Calu3 (cell line): ENCODE measurements at regions not wholly inside any gene's neighbourhood (a gene's known extent, or its start where the extent isn't known, plus 50 kb on each side); places are given as distances from the start of the nearest gene placed in this dataset.

ENCODE experiments used
- BruUV-seq: library from RNA; stranded (reverse); fragments of 400-500 nt; replicated peaks from 2 replicates; lab custom pipeline; 2021; lab: Mats Ljungman, UMichigan
- CTCF ChIA-PET: fragments of 300-600 bp; sonication (Branson Sonifier 250); formaldehyde crosslinking; loops from one replicate; lab custom pipeline; 2022; ENCODE audit warnings: antibody characterized with exemption; lab: Charles Lee
- DNase-seq: peaks from one replicate; pipeline ENCODE4 v3.0.0; 2022
- H3K27ac Mint-ChIP-seq: one replicate; pipeline ENCODE4 v1.8.0; 2022; ENCODE audit warnings: mixed read lengths; ENCODE audit not compliant: unreplicated experiment
- H3K27me3 Mint-ChIP-seq: one replicate; pipeline ENCODE4 v1.8.0; 2022; ENCODE audit warnings: mixed read lengths; ENCODE audit not compliant: unreplicated experiment
- H3K36me3 Mint-ChIP-seq: one replicate; pipeline ENCODE4 v1.8.0; 2022; ENCODE audit warnings: mild to moderate bottlenecking, moderate library complexity, mixed read lengths; ENCODE audit not compliant: insufficient read depth, unreplicated experiment
- H3K4me1 Mint-ChIP-seq: one replicate; pipeline ENCODE4 v1.8.0; 2022; ENCODE audit warnings: mild to moderate bottlenecking, low read depth, mixed read lengths; ENCODE audit not compliant: unreplicated experiment
- H3K4me3 Mint-ChIP-seq: one replicate; pipeline ENCODE4 v1.8.0; 2022; ENCODE audit warnings: mild to moderate bottlenecking, low read depth, moderate library complexity, mixed read lengths; ENCODE audit not compliant: unreplicated experiment
- H3K9me3 Mint-ChIP-seq: one replicate; pipeline ENCODE4 v1.8.0; 2022; ENCODE audit warnings: low read depth, mixed read lengths; ENCODE audit not compliant: unreplicated experiment
- intact Hi-C: fragments of 100-400 bp; cut with micrococcal nuclease; formaldehyde crosslinking; loops from one replicate; pipeline ENCODE4 v1.10.0; 2022; ENCODE audit not compliant: unreplicated experiment
- TF ChIP-seq, protein P1 (sequence below): fragments of 200-600 bp; IDR thresholded peaks from one replicate; pipeline ENCODE4 v1.8.0; 2022; ENCODE audit warnings: antibody characterized with exemption; ENCODE audit not compliant: unreplicated experiment

DNA sequence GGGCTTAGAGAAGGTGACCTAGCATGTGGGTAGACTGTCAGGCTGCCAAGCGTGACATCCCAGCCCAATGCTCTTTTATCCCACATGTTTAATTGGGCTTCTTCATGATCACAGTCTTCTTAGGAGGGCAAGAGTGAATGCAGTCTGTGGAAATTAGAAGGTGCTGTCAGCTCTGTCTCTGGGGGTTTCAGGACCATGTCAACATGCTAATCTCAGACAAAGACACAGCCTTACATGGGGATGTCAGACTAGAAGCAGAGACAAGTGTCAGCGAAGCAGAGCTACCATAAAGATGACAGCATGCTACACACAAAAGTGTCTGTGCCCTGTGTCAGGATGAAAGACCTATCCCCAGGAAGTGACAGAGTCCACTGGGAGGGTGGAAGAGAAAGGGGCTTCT is 120.1 kb upstream of the SLC25A36 start:
- no peaks in the 10 kb centered on the region for H3K36me3 Mint-ChIP-seq
- no peak overlapping the region for H3K27ac Mint-ChIP-seq
- TF ChIP-seq, protein P1, sequence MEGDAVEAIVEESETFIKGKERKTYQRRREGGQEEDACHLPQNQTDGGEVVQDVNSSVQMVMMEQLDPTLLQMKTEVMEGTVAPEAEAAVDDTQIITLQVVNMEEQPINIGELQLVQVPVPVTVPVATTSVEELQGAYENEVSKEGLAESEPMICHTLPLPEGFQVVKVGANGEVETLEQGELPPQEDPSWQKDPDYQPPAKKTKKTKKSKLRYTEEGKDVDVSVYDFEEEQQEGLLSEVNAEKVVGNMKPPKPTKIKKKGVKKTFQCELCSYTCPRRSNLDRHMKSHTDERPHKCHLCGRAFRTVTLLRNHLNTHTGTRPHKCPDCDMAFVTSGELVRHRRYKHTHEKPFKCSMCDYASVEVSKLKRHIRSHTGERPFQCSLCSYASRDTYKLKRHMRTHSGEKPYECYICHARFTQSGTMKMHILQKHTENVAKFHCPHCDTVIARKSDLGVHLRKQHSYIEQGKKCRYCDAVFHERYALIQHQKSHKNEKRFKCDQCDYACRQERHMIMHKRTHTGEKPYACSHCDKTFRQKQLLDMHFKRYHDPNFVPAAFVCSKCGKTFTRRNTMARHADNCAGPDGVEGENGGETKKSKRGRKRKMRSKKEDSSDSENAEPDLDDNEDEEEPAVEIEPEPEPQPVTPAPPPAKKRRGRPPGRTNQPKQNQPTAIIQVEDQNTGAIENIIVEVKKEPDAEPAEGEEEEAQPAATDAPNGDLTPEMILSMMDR = no peak
- no peaks in the 10 kb centered on the region for H3K4me1 Mint-ChIP-seq
- no TSS peak for BruUV-seq
- H3K9me3 Mint-ChIP-seq = no peaks in the 10 kb centered on the region
- DNase-seq = no peak
- intact Hi-C loops = no loop called here
- H3K27me3 Mint-ChIP-seq = peaks cover 24% of the 10 kb centered on the region
- CTCF ChIA-PET = interaction anchor here (0.6 kb wide), 1 partner anchor 12 kb away, joined by 3 read pairs; no protein-coding TSS in a partner anchor
- no peak overlapping the region for H3K4me3 Mint-ChIP-seq

DNA sequence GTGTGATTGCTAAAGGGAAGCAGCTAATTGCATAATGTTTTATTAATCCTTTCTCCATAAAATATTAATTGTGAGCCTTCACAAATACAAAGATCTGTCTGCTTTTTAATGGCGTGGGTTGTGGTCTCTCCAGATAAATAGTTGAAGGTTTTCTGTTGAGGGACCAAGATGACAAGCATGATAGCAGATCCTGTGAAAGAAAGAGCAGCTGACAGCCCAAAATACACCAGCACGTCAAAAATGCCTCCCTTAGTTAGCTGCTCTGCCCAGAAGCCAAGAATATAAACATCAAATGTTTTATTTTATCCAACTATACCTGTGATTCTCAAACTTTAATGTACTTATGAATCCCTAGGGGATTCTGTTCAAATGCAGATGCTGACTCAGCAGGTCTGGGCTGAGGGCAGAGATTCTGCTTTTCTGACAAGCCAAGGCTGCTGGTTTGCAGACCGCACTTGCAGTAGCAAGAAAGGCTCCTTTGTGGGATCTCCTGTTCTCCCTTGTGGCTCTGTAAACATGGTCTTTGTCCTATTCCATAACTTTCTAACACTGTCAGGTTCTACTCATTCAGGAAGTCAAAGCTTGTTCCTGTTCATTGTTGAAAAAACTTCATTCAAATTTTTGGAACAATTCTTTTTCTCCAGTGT is 119.1 kb upstream of the SLC25A36 start:
- H3K36me3 Mint-ChIP-seq = no peaks in the 10 kb centered on the region
- intact Hi-C loops = no loop called here
- CTCF ChIA-PET = no interaction called here
- peaks cover 24% of the 10 kb centered on the region for H3K27me3 Mint-ChIP-seq
- H3K4me3 Mint-ChIP-seq = no peak overlapping the region
- TF ChIP-seq, protein P1 = no peak
- H3K4me1 Mint-ChIP-seq = no peaks in the 10 kb centered on the region
- H3K27ac Mint-ChIP-seq = no peak overlapping the region
- no peak for DNase-seq
- no peaks in the 10 kb centered on the region for H3K9me3 Mint-ChIP-seq
- BruUV-seq = no TSS peak

DNA sequence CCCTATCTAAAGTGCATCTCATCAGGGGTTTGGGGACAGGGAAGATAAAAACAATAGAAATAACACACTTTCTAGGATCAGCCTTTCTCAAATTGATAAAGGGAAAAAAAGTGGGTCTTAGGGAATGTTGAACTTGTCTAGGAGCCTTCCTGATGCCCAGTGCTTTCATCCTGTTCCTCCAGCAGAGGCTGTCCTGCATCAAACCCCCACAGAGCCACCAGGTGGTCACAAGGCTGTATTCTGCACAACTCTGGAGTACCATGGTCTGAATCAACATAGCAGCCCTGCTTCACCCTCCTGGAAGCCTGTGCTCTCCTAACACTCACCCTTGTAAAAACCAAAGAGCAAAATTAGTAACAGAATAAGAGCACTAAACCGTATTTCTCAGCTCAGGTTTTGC is 118.5 kb upstream of the SLC25A36 start:
- H3K4me3 Mint-ChIP-seq = no peak overlapping the region
- CTCF ChIA-PET = no interaction called here
- H3K27me3 Mint-ChIP-seq = peaks cover 24% of the 10 kb centered on the region
- H3K36me3 Mint-ChIP-seq = no peaks in the 10 kb centered on the region
- intact Hi-C loops = no loop called here
- TF ChIP-seq, protein P1 = no peak
- H3K27ac Mint-ChIP-seq = no peak overlapping the region
- BruUV-seq = no TSS peak
- DNase-seq = no peak
- no peaks in the 10 kb centered on the region for H3K9me3 Mint-ChIP-seq
- no peaks in the 10 kb centered on the region for H3K4me1 Mint-ChIP-seq

DNA sequence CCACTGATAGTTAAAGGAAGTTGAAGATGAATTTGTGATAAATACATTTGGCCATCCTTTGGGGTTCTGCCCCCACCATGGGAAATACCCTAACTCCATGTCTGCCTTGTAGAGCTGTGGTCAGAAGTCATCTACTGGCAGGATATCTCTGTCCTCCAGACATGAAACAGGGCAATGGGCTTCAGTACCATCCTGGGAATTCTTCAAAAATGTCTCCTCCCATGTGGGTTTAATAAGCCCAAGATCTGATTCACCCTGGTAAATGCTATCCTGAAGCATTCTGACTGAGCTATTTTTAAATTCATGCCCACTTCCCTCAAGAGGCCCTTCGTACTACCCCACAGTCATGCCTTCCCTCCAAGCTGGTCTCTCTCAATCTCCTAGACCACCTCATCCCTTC is 113.7 kb upstream of the SLC25A36 start:
- no peaks in the 10 kb centered on the region for H3K9me3 Mint-ChIP-seq
- no peak overlapping the region for H3K27ac Mint-ChIP-seq
- no TSS peak for BruUV-seq
- intact Hi-C loops = no loop called here
- TF ChIP-seq, protein P1 = no peak
- CTCF ChIA-PET = interaction anchor here (0.6 to 1.3 kb wide), 2 partner anchors 15 to 1548 kb away, joined by 3 read pairs; no protein-coding TSS in a partner anchor
- no peak for DNase-seq
- H3K27me3 Mint-ChIP-seq = peaks cover 6% of the 10 kb centered on the region
- H3K36me3 Mint-ChIP-seq = no peaks in the 10 kb centered on the region
- H3K4me1 Mint-ChIP-seq = no peaks in the 10 kb centered on the region
- H3K4me3 Mint-ChIP-seq = no peak overlapping the region
